ENCODE measurements at regions not wholly inside any gene's neighbourhood (a gene's known extent, or its start where the extent isn't known, plus 50 kb on each side); places are given as distances from the start of the nearest gene placed in this dataset.

DNA sequence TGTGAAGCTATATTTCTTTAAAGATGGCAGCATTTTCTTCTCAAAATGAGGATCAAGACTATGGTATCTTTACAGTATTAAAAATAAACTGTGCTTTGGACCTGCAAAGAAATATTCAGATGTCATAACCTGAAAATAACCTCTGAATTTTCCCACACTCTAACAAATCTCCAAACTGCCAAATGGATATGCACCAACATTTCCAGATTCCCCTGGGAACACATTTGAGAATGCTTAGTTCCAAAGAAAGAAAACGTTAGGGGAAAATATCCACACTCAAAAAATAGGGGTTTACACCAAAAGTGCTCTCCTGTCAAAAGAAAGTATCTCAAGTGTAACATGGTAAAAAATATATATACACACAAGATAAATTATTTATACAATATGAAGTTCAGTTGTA lies 69.1 kb upstream of the ARHGAP29 start:
- WGBS, 2 donors (ENCODE audit: low coverage in 1 of 2): 33 to 50% methylated on average over 1 of the region's 1 CpG
- H3K27ac ChIP-seq: no peak overlapping the region
- no peak for ATAC-seq

DNA sequence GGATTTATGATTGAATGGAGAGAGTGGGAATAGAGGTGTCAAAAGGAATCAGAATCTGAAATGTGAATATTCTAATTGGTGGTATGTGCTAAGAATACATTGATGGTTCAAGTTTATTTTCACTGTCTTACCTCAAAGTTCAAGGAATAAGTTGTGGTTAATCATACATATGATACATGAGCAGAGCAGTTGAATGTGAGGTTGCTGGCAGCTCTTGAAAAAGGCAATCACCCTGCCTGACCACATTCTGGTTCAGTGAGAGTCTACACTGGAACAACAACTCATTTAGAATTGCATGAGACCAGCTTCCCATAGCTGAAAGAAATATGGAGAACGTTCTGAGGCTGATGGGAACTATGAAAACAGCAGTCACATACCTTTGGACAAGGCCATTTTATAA lies 68.3 kb upstream of the ARHGAP29 start:
- no peak for ATAC-seq
- Histone ChIP-seq H3K27me3 (peaks cover 1% of the 10 kb centered on the region), H3K36me3 (no peaks in the 10 kb centered on the region), H3K4me1 (peaks cover 0 to under 1% (median 0%) of the 10 kb centered on the region in 3 donors), H3K27ac (no peak overlapping the region), H3K4me3 (no peak overlapping the region), H3K9me3 (no peaks in the 10 kb centered on the region)
- 71% methylated on average over 1 of the region's 1 CpG; no CpG with 5 or more reads in 1 of the 2 donors for WGBS, 2 donors (ENCODE audit: low coverage in 1 of 2)
- no peak for TF ChIP-seq EP300 (IDR thresholded peaks at IDR 0.05)
- TF ChIP-seq POLR2AphosphoS5 (IDR thresholded peaks at IDR 0.05): no peak
- no peak for TF ChIP-seq POLR2A (IDR thresholded peaks at IDR 0.05)
- TF ChIP-seq, protein P1, sequence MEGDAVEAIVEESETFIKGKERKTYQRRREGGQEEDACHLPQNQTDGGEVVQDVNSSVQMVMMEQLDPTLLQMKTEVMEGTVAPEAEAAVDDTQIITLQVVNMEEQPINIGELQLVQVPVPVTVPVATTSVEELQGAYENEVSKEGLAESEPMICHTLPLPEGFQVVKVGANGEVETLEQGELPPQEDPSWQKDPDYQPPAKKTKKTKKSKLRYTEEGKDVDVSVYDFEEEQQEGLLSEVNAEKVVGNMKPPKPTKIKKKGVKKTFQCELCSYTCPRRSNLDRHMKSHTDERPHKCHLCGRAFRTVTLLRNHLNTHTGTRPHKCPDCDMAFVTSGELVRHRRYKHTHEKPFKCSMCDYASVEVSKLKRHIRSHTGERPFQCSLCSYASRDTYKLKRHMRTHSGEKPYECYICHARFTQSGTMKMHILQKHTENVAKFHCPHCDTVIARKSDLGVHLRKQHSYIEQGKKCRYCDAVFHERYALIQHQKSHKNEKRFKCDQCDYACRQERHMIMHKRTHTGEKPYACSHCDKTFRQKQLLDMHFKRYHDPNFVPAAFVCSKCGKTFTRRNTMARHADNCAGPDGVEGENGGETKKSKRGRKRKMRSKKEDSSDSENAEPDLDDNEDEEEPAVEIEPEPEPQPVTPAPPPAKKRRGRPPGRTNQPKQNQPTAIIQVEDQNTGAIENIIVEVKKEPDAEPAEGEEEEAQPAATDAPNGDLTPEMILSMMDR (IDR thresholded peaks at IDR 0.05): no peak

More for the DNA sequence above, 69.1 kb upstream of the ARHGAP29 start:
- Histone ChIP-seq H3K36me3 (no peaks in the 10 kb centered on the region), H3K27me3 (peaks cover 3% of the 10 kb centered on the region), H3K4me3 (no peak overlapping the region), H3K9me3 (no peaks in the 10 kb centered on the region), H3K4me1 (no peaks in the 10 kb centered on the region)
- TF ChIP-seq POLR2A (IDR thresholded peaks at IDR 0.05) (no peak), POLR2AphosphoS5 (IDR thresholded peaks at IDR 0.05) (no peak), EP300 (IDR thresholded peaks at IDR 0.05) (no peak)
- TF ChIP-seq, protein P1 (IDR thresholded peaks at IDR 0.05): no peak

DNA sequence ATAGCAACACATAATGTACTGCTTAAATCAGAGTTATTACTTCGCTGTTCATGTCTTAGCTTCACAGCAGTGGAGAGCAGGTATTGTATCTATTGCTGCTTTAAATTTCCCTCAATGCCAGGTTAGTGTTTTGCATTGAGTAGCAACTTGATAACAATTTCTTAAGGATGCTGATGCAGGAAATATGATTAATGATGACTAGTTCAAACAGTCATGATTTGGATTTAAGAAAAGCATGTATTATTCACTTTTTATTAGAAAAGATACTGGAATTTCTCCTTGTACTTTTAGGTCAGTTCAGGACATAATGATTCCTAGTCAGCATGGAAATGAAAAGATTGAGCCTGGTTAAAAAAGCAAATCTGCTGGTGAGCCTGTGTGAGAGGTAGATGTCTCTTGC lies 67.2 kb upstream of the ARHGAP29 start:
- no peaks in the 10 kb centered on the region for H3K27me3 ChIP-seq
- TF ChIP-seq POLR2AphosphoS5 (IDR thresholded peaks at IDR 0.05) (no peak), EP300 (IDR thresholded peaks at IDR 0.05) (no peak), POLR2A (IDR thresholded peaks at IDR 0.05) (no peak)
- TF ChIP-seq, protein P1 (IDR thresholded peaks at IDR 0.05): no peak
- peaks cover 0 to 12% (median 7%) of the 10 kb centered on the region in 3 donors for H3K4me1 ChIP-seq
- H3K4me3 ChIP-seq: no peak overlapping the region
- no peaks in the 10 kb centered on the region for H3K9me3 ChIP-seq
- H3K36me3 ChIP-seq: no peaks in the 10 kb centered on the region
- H3K27ac ChIP-seq: no peak overlapping the region
- 83 to 100% methylated on average over 1 of the region's 1 CpG for WGBS, 2 donors (ENCODE audit: low coverage in 1 of 2)
- no peak for ATAC-seq

DNA sequence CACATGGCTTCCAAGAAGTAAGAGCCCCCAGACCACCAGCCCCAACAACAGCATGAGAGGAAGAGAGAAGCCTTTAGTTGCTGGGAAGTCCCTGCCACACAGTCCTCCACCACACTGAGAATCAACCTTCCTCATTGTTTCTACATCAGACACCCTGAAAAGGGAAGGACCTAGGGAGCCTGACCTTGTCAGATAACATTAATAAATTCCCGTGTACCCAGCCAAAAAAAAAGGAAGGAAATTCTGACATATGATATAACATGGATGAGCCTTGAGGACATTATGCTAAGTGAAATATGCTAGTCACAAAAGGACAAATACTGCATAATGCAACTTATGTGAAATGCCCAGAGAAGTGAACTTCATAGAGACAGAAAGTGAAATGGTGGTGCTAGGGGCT lies 65.6 kb upstream of the ARHGAP29 start:
- no peak for TF ChIP-seq POLR2A (IDR thresholded peaks at IDR 0.05)
- TF ChIP-seq, protein P1 (IDR thresholded peaks at IDR 0.05): no peak
- no peak for TF ChIP-seq POLR2AphosphoS5 (IDR thresholded peaks at IDR 0.05)
- TF ChIP-seq EP300 (IDR thresholded peaks at IDR 0.05): no peak
- ATAC-seq: no peak
- Histone ChIP-seq H3K36me3 (no peaks in the 10 kb centered on the region), H3K4me1 (peaks cover 0 to 27% (median 11%) of the 10 kb centered on the region in 3 donors), H3K27me3 (no peaks in the 10 kb centered on the region), H3K27ac (no peak overlapping the region), H3K9me3 (no peaks in the 10 kb centered on the region), H3K4me3 (no peak overlapping the region)
- WGBS, 2 donors (ENCODE audit: low coverage in 1 of 2): 33 to 50% methylated on average over 1 of the region's 1 CpG

DNA sequence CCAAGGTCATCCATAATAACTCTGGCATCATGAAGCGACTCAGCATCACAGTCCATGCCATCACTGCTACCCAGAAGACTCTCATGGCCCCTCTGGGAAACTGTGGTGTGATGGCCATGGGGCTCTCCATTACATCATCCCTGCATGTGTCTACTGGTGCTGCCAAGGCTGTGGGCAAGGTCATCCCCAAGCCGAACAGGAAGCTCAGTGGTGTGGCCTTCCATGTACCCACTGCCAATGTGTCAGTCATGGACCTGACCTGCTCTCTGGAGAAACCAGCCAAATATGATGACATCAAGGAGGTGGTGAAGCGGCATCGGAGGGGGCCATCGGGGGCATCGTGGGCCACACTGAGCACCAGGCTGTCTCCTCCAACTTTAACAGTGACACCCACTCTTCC lies 65.1 kb upstream of the ARHGAP29 start:
- TF ChIP-seq POLR2A (IDR thresholded peaks at IDR 0.05) (no peak), EP300 (IDR thresholded peaks at IDR 0.05) (no peak)
- H3K9me3 ChIP-seq: no peaks in the 10 kb centered on the region
- no peak for ATAC-seq

More for the DNA sequence above, 65.1 kb upstream of the ARHGAP29 start:
- Histone ChIP-seq H3K4me3 (no peak overlapping the region), H3K4me1 (peaks cover 0 to 28% (median 11%) of the 10 kb centered on the region in 3 donors), H3K36me3 (no peaks in the 10 kb centered on the region), H3K27ac (no peak overlapping the region), H3K27me3 (no peaks in the 10 kb centered on the region)
- 50% methylated on average over 2 of the region's 6 CpGs; no CpG with 5 or more reads in 1 of the 2 donors for WGBS, 2 donors (ENCODE audit: low coverage in 1 of 2)

Measured in gastroesophageal sphincter (tissue), 4 donors.